ENCODE measurements at regions not wholly inside any gene's neighbourhood (a gene's known extent, or its start where the extent isn't known, plus 50 kb on each side); places are given as distances from the start of the nearest gene placed in this dataset.

DNA sequence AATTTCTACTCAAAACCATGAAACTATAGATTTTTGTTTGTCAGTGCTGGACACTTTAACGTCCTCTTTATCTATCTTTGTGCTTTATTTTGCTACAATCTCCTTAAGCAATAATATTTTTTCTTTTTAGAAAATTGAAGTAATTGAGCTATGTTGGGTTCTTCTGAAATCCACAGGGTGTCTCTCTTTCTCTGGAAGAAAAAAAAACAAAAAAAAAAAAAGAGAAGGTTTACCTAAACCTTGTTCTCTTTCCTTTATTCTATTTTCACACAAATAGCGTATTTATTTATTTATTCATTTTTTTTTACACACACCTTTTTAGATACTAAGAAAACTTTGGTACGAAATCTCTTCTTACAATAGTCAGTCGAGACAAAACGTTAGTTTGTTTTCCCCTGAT lies 601.0 kb downstream of the EDEM1 start:
- no peak overlapping the region for H3K4me3 ChIP-seq (ENCODE audit: low read length in 3 of 3)
- intact Hi-C loops (cut with DNase I), result no loop called here
- no peak for TF ChIP-seq CTCF (IDR thresholded peaks at IDR 0.05; ENCODE audit: borderline replicate concordance, extremely low read depth, insufficient read depth)
- H3K36me3 ChIP-seq (ENCODE audit: control insufficient read depth in 2 of 3, insufficient read depth in 3 of 3, low read length in 3 of 3), result no peaks in the 10 kb centered on the region
- no peaks in the 10 kb centered on the region for H3K27me3 ChIP-seq (ENCODE audit: control insufficient read depth, insufficient read depth, low read length)
- no peak overlapping the region for H3K9ac ChIP-seq (ENCODE audit: low read length in 3 of 3)
- no peaks in the 10 kb centered on the region for H3K4me1 ChIP-seq (ENCODE audit: control insufficient read depth in 2 of 3, insufficient read depth in 2 of 3, low read depth in 1 of 3, low read length in 3 of 3)
- H3K9me3 ChIP-seq (ENCODE audit: control insufficient read depth in 2 of 3, insufficient read depth in 1 of 3, low read length in 3 of 3), result no peaks in the 10 kb centered on the region
- no peak overlapping the region for H3K27ac ChIP-seq (ENCODE audit: low read depth in 2 of 2, low read length in 2 of 2)
- FAIRE-seq (no peak), DNase-seq (no peak)

GRCh38 chr3:5791558-5791957 lies 604.1 kb downstream of the EDEM1 start:
- no peaks in the 10 kb centered on the region for H3K9me3 ChIP-seq (ENCODE audit: control insufficient read depth in 2 of 3, insufficient read depth in 1 of 3, low read length in 3 of 3)
- no peaks in the 10 kb centered on the region for H3K36me3 ChIP-seq (ENCODE audit: control insufficient read depth in 2 of 3, insufficient read depth in 3 of 3, low read length in 3 of 3)
- no peaks in the 10 kb centered on the region for H3K4me1 ChIP-seq (ENCODE audit: control insufficient read depth in 2 of 3, insufficient read depth in 2 of 3, low read depth in 1 of 3, low read length in 3 of 3)
- H3K27me3 ChIP-seq (ENCODE audit: control insufficient read depth, insufficient read depth, low read length), result no peaks in the 10 kb centered on the region
- no peak overlapping the region for H3K27ac ChIP-seq (ENCODE audit: low read depth in 2 of 2, low read length in 2 of 2)
- FAIRE-seq (no peak), DNase-seq (no peak)
- intact Hi-C loops (cut with DNase I), result no loop called here
- H3K9ac ChIP-seq (ENCODE audit: low read length in 3 of 3), result no peak overlapping the region
- no peak overlapping the region for H3K4me3 ChIP-seq (ENCODE audit: low read length in 3 of 3)
- TF ChIP-seq CTCF (IDR thresholded peaks at IDR 0.05; ENCODE audit: borderline replicate concordance, extremely low read depth, insufficient read depth), result no peak

DNA sequence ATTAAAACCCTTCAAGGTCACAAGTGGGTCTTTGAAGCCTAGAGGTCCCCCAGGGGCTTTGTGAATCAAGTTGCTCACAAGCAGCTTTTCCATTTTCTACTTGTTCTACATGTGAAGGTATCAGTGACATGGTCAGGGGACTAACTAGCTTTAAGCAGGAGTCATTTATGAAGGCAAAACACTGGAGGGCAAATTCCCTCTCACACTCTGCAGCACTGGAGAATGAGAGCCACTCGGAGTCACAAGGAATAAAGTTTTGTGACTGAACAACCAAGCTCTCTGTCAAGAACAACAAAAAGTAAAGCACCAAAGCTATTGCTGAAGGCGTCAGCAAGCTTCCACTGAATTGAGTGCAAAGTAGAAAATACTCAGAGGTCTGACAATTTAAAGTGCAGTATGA lies 609.0 kb downstream of the EDEM1 start:
- H3K9me3 ChIP-seq (ENCODE audit: control insufficient read depth in 2 of 3, insufficient read depth in 1 of 3, low read length in 3 of 3), result no peaks in the 10 kb centered on the region
- H3K36me3 ChIP-seq (ENCODE audit: control insufficient read depth in 2 of 3, insufficient read depth in 3 of 3, low read length in 3 of 3), result no peaks in the 10 kb centered on the region
- DNase-seq, result peak in 1 of 5 donors; percentile 36
- no peak for FAIRE-seq
- H3K27me3 ChIP-seq (ENCODE audit: control insufficient read depth, insufficient read depth, low read length), result no peaks in the 10 kb centered on the region
- intact Hi-C loops (cut with DNase I), result no loop called here
- H3K9ac ChIP-seq (ENCODE audit: low read length in 3 of 3), result peak overlapping the region in 1 of 3 donors; percentile 36
- H3K27ac ChIP-seq (ENCODE audit: low read depth in 2 of 2, low read length in 2 of 2), result peak overlapping the region in 1 of 2 donors; percentile 19
- H3K4me3 ChIP-seq (ENCODE audit: low read length in 3 of 3), result no peak overlapping the region
- TF ChIP-seq CTCF (IDR thresholded peaks at IDR 0.05; ENCODE audit: borderline replicate concordance, extremely low read depth, insufficient read depth), result no peak
- H3K4me1 ChIP-seq (ENCODE audit: control insufficient read depth in 2 of 3, insufficient read depth in 2 of 3, low read depth in 1 of 3, low read length in 3 of 3), result peaks cover 0 to 3% (median 0%) of the 10 kb centered on the region in 3 donors

GRCh38 chr3:5798809-5799208 lies 611.3 kb downstream of the EDEM1 start:
- Histone ChIP-seq H3K4me3 (ENCODE audit: low read length in 3 of 3) (no peak overlapping the region), H3K9ac (ENCODE audit: low read length in 3 of 3) (no peak overlapping the region), H3K27ac (ENCODE audit: low read depth in 2 of 2, low read length in 2 of 2) (no peak overlapping the region), H3K27me3 (ENCODE audit: control insufficient read depth, insufficient read depth, low read length) (no peaks in the 10 kb centered on the region), H3K36me3 (ENCODE audit: control insufficient read depth in 2 of 3, insufficient read depth in 3 of 3, low read length in 3 of 3) (no peaks in the 10 kb centered on the region), H3K9me3 (ENCODE audit: control insufficient read depth in 2 of 3, insufficient read depth in 1 of 3, low read length in 3 of 3) (no peaks in the 10 kb centered on the region), H3K4me1 (ENCODE audit: control insufficient read depth in 2 of 3, insufficient read depth in 2 of 3, low read depth in 1 of 3, low read length in 3 of 3) (peaks cover 0 to 3% (median 0%) of the 10 kb centered on the region in 3 donors)
- intact Hi-C loops (cut with DNase I), result no loop called here
- FAIRE-seq (no peak), DNase-seq (no peak)
- no peak for TF ChIP-seq CTCF (IDR thresholded peaks at IDR 0.05; ENCODE audit: borderline replicate concordance, extremely low read depth, insufficient read depth)

Data from kidney (tissue), 13 donors.